Right lobe of liver (tissue), 6 donors: ENCODE measurements at regions not wholly inside any gene's neighbourhood (a gene's known extent, or its start where the extent isn't known, plus 50 kb on each side); places are given as distances from the start of the nearest gene placed in this dataset.

ENCODE experiments used
- ATAC-seq, 4 donors: fragments of 200-7000 bp; cut with Tn5 transposase; one replicate each; pipeline ENCODE4 v1.9.1; 2020; ENCODE audit warnings: mild to moderate bottlenecking in 4 of 4, moderate library complexity in 4 of 4
- DNase-seq, 3 donors: peaks; one replicate each; pipeline ENCODE4 v3.0.0-alpha.2; 2020
- H3K27ac ChIP-seq, 3 donors: fragments of 200-600 bp; one replicate each; pipeline ENCODE4 v1.8.0; 2022
- H3K27me3 ChIP-seq, 2 donors: fragments of 200-600 bp; one replicate each; pipeline ENCODE4 v1.8.0; 2022
- H3K36me3 ChIP-seq, 4 donors: fragments of 200-600 bp; sonication (generic) in 1 of 4; one replicate each; pipeline versions ENCODE4 v1.5.1 to v1.8.0; 2017 to 2022; ENCODE audit warnings: control low read depth in 1 of 4
- H3K4me1 ChIP-seq, 4 donors: fragments of 200-600 bp; sonication (generic) in 1 of 4; one replicate each; pipeline versions ENCODE4 v1.5.1 to v1.8.0; 2017 to 2022; ENCODE audit warnings: control low read depth in 1 of 4
- H3K4me3 ChIP-seq, 3 donors: fragments of 200-600 bp; one replicate each; pipeline ENCODE4 v1.8.0; 2022
- H3K9me3 ChIP-seq, 4 donors: fragments of 200-600 bp; sonication (generic) in 1 of 4; one replicate each; pipeline versions ENCODE4 v1.5.1 to v1.8.0; 2017 to 2022; ENCODE audit warnings: control low read depth in 1 of 4
- CTCF ChIP-seq, 4 donors: fragments of 200-600 bp in 3 of 4; fragments of 450-650 bp in 1 of 4; IDR thresholded peaks; one replicate each; pipeline versions ENCODE4 v1.5.1 to v1.8.0; 2016 to 2022; ENCODE audit warnings: antibody characterized with exemption in 4 of 4, mild to moderate bottlenecking in 2 of 4
- POLR2A ChIP-seq: fragments of 450-650 bp; IDR thresholded peaks from one replicate; pipeline ENCODE4 v1.6.1; 2017; ENCODE audit warnings: antibody characterized with exemption, mild to moderate bottlenecking
- WGBS: methylation state at CpG from one replicate; pipeline ENCODE4 v1.1.6; 2018; ENCODE audit warnings: low coverage, low lambda C conversion rate; ENCODE audit not compliant: insufficient coverage; ENCODE audit errors: missing lambda C conversion rate; 5-methylcytosine and 5-hydroxymethylcytosine counted together
- intact Hi-C, 2 donors: fragments of 100-400 bp; cut with DNase I; formaldehyde crosslinking; loops; one replicate each; pipeline versions ENCODE4 v1.11.2 to v1.14.1; 2022
- donor health status: DM: no; HTN: yes; CAD: no.
- donor health status: DM: no; HTN: no; CAD: no.
- donor health status: DM: no; HTN: no; CAD: no.
- donor health status: DM: no; HTN: yes; CAD: no.
- donor health status: DM: no; HTN: yes; CAD: no.

- no peak overlapping the region for H3K4me3 ChIP-seq
- intact Hi-C loops: loop anchor here (10.0 kb wide), 3 partner anchors 328 to 408 kb away; no protein-coding TSS in a partner anchor
- no peaks in the 10 kb centered on the region for H3K27me3 ChIP-seq
- no peaks in the 10 kb centered on the region for H3K9me3 ChIP-seq
- H3K36me3 ChIP-seq: no peaks in the 10 kb centered on the region
- DNase-seq: peak; percentile 62 to 71 (median 68)
- TF ChIP-seq CTCF (IDR thresholded peaks at IDR 0.05): peak; percentile 78 to 85 (median 83)
- TF ChIP-seq POLR2A: no peak
- ATAC-seq: peak; percentile 100
- H3K4me1 ChIP-seq: peaks cover 0 to 1% (median 0%) of the 10 kb centered on the region in 4 donors
- WGBS: 15% methylated on average over 18 of the region's 20 CpGs
- H3K27ac ChIP-seq: no peak overlapping the region
Observed at GRCh38 chr14:25132732-25133422, 82.9 kb upstream of the STXBP6 start.

GRCh38 chr14:25132094-25132493 lies 82.1 kb upstream of the STXBP6 start:
- Histone ChIP-seq H3K36me3 (no peaks in the 10 kb centered on the region), H3K27me3 (no peaks in the 10 kb centered on the region), H3K4me1 (peaks cover 0 to 1% (median 0%) of the 10 kb centered on the region in 4 donors), H3K4me3 (no peak overlapping the region), H3K27ac (no peak overlapping the region), H3K9me3 (no peaks in the 10 kb centered on the region)
- TF ChIP-seq POLR2A (no peak), CTCF (IDR thresholded peaks at IDR 0.05) (no peak)
- ATAC-seq (no peak), DNase-seq (no peak)
- 66% methylated on average over 2 of the region's 2 CpGs for WGBS
- intact Hi-C loops: loop anchor here (10.0 kb wide), 3 partner anchors 327 to 407 kb away; no protein-coding TSS in a partner anchor

- intact Hi-C loops: no loop called here
- no peaks in the 10 kb centered on the region for H3K27me3 ChIP-seq
- no peaks in the 10 kb centered on the region for H3K36me3 ChIP-seq
- H3K9me3 ChIP-seq: no peaks in the 10 kb centered on the region
- TF ChIP-seq POLR2A (no peak), CTCF (IDR thresholded peaks at IDR 0.05) (no peak)
- H3K4me3 ChIP-seq: no peak overlapping the region
- H3K27ac ChIP-seq: no peak overlapping the region
- DNase-seq (no peak), ATAC-seq (no peak)
- WGBS: 37% methylated on average over 3 of the region's 3 CpGs
- peaks cover 0 to 2% (median 0%) of the 10 kb centered on the region in 4 donors for H3K4me1 ChIP-seq
Observed at GRCh38 chr14:25122843-25123242, 72.9 kb upstream of the STXBP6 start.

- no peaks in the 10 kb centered on the region for H3K9me3 ChIP-seq
- no peaks in the 10 kb centered on the region for H3K27me3 ChIP-seq
- ATAC-seq (no peak), DNase-seq (no peak)
- peaks cover 0 to 2% (median 0%) of the 10 kb centered on the region in 4 donors for H3K4me1 ChIP-seq
- H3K36me3 ChIP-seq: no peaks in the 10 kb centered on the region
- no peak overlapping the region for H3K4me3 ChIP-seq
- TF ChIP-seq CTCF (IDR thresholded peaks at IDR 0.05) (no peak), POLR2A (no peak)
- H3K27ac ChIP-seq: no peak overlapping the region
- intact Hi-C loops: no loop called here
- 60% methylated on average over 5 of the region's 5 CpGs for WGBS
Observed at GRCh38 chr14:25122211-25122610, 72.3 kb upstream of the STXBP6 start.
